ENCODE measurements at regions not wholly inside any gene's neighbourhood (a gene's known extent, or its start where the extent isn't known, plus 50 kb on each side); places are given as distances from the start of the nearest gene placed in this dataset.

DNA sequence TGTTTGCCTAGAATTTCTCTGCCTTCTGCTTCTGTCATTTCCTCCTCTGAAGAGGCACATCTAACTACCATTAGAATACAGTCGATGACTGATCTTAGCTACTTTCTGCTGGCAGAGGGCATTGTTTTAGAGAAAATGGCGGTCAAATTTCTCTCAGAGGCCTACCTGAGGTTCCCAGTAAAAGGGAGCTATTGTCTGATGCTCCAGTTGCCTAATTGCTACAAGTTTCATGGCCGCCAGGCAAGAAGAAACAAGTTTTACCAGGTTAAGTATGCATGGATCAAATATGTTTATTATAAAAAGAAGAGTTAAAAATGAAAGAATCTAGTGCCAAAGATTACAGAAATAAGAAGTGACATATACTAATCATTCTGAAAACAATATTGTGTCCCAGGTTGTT is 416.6 kb downstream of the DSC3 start:
- Mint-ChIP-seq H3K27me3 (no peaks in the 10 kb centered on the region), H3K4me1 (ENCODE audit: unreplicated experiment) (no peaks in the 10 kb centered on the region), H3K4me3 (no peak overlapping the region), H3K36me3 (no peaks in the 10 kb centered on the region), H3K27ac (no peak overlapping the region), H3K9me3 (peaks cover 4% of the 10 kb centered on the region)
- DNase-seq (ENCODE audit: extremely low spot score, unreplicated experiment): no peak
- TF ChIP-seq, protein P1, sequence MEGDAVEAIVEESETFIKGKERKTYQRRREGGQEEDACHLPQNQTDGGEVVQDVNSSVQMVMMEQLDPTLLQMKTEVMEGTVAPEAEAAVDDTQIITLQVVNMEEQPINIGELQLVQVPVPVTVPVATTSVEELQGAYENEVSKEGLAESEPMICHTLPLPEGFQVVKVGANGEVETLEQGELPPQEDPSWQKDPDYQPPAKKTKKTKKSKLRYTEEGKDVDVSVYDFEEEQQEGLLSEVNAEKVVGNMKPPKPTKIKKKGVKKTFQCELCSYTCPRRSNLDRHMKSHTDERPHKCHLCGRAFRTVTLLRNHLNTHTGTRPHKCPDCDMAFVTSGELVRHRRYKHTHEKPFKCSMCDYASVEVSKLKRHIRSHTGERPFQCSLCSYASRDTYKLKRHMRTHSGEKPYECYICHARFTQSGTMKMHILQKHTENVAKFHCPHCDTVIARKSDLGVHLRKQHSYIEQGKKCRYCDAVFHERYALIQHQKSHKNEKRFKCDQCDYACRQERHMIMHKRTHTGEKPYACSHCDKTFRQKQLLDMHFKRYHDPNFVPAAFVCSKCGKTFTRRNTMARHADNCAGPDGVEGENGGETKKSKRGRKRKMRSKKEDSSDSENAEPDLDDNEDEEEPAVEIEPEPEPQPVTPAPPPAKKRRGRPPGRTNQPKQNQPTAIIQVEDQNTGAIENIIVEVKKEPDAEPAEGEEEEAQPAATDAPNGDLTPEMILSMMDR (conservative IDR thresholded peaks at IDR 0.05): no peak

GRCh38 chr18:30623401-30624065 is 419.0 kb downstream of the DSC3 start:
- no peak for DNase-seq (ENCODE audit: extremely low spot score, unreplicated experiment)
- Mint-ChIP-seq H3K27me3 (no peaks in the 10 kb centered on the region), H3K4me1 (ENCODE audit: unreplicated experiment) (no peaks in the 10 kb centered on the region), H3K27ac (peak overlapping the region; percentile 61), H3K36me3 (no peaks in the 10 kb centered on the region), H3K4me3 (no peak overlapping the region), H3K9me3 (peaks cover 4% of the 10 kb centered on the region)
- TF ChIP-seq, protein P1 (conservative IDR thresholded peaks at IDR 0.05): no peak

DNA sequence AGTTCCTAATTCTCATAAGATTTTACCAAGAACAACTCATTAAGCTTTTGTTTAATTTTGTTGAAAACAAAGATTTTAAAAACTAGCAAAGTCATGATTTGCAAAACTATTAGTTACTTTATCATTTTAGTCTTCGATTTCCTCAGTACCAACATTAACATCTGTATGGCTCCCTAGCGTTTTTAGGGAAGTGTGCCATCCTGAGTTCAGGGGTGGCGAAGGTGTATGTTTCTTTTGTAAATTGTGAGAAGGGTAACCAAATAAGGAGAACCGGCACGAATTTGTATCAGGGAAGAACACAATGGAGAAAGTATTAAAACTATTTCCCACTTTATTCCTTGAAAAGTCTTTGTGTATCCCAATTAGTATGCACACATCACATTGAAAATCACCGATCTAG is 419.9 kb downstream of the DSC3 start:
- no peak for DNase-seq (ENCODE audit: extremely low spot score, unreplicated experiment)
- no peak overlapping the region for H3K27ac Mint-ChIP-seq
- no peaks in the 10 kb centered on the region for H3K36me3 Mint-ChIP-seq
- H3K27me3 Mint-ChIP-seq: no peaks in the 10 kb centered on the region
- TF ChIP-seq, protein P1 (conservative IDR thresholded peaks at IDR 0.05): no peak
- H3K9me3 Mint-ChIP-seq: peaks cover 4% of the 10 kb centered on the region
- H3K4me1 Mint-ChIP-seq (ENCODE audit: unreplicated experiment): no peaks in the 10 kb centered on the region
- no peak overlapping the region for H3K4me3 Mint-ChIP-seq

GRCh38 chr18:30622104-30622503 is 420.4 kb downstream of the DSC3 start:
- Mint-ChIP-seq H3K27ac (no peak overlapping the region), H3K36me3 (no peaks in the 10 kb centered on the region), H3K4me1 (ENCODE audit: unreplicated experiment) (no peaks in the 10 kb centered on the region), H3K9me3 (peaks cover 4% of the 10 kb centered on the region), H3K27me3 (no peaks in the 10 kb centered on the region), H3K4me3 (no peak overlapping the region)
- DNase-seq (ENCODE audit: extremely low spot score, unreplicated experiment): no peak
- TF ChIP-seq, protein P1 (conservative IDR thresholded peaks at IDR 0.05): no peak

DNA sequence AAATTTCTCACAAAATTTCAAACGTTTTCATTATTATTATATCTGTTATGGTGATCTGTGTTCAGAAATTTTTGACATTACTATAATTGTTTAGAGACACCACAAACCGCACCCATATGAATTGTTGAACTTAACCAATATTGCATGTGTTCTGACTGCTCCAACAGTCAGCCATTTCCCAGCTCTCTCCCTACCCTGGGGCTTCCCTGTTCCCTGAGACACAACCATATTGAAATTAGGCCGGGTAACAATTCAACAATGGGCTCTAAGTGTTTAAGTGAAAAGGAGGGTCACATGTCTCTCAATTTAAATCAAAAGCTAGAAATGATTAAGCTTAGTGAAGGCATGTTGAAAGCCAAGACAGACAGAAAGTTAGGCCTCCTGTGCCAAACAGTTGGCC is 424.0 kb downstream of the DSC3 start:
- H3K27ac Mint-ChIP-seq: no peak overlapping the region
- H3K36me3 Mint-ChIP-seq: no peaks in the 10 kb centered on the region
- H3K27me3 Mint-ChIP-seq: no peaks in the 10 kb centered on the region
- no peaks in the 10 kb centered on the region for H3K9me3 Mint-ChIP-seq
- H3K4me3 Mint-ChIP-seq: no peak overlapping the region
- TF ChIP-seq, protein P1 (conservative IDR thresholded peaks at IDR 0.05): no peak
- H3K4me1 Mint-ChIP-seq (ENCODE audit: unreplicated experiment): no peaks in the 10 kb centered on the region
- no peak for DNase-seq (ENCODE audit: extremely low spot score, unreplicated experiment)

- no peak for DNase-seq (ENCODE audit: extremely low spot score, unreplicated experiment)
- H3K36me3 Mint-ChIP-seq: no peaks in the 10 kb centered on the region
- no peaks in the 10 kb centered on the region for H3K4me1 Mint-ChIP-seq (ENCODE audit: unreplicated experiment)
- TF ChIP-seq, protein P1 (conservative IDR thresholded peaks at IDR 0.05): no peak
- no peak overlapping the region for H3K4me3 Mint-ChIP-seq
- H3K27me3 Mint-ChIP-seq: no peaks in the 10 kb centered on the region
- no peak overlapping the region for H3K27ac Mint-ChIP-seq
- H3K9me3 Mint-ChIP-seq: no peaks in the 10 kb centered on the region
These were observed 426.1 kb downstream of the DSC3 start for GRCh38 chr18:30616414-30616813.
